ENCODE measurements at regions not wholly inside any gene's neighbourhood (a gene's known extent, or its start where the extent isn't known, plus 50 kb on each side); places are given as distances from the start of the nearest gene placed in this dataset.

DNA sequence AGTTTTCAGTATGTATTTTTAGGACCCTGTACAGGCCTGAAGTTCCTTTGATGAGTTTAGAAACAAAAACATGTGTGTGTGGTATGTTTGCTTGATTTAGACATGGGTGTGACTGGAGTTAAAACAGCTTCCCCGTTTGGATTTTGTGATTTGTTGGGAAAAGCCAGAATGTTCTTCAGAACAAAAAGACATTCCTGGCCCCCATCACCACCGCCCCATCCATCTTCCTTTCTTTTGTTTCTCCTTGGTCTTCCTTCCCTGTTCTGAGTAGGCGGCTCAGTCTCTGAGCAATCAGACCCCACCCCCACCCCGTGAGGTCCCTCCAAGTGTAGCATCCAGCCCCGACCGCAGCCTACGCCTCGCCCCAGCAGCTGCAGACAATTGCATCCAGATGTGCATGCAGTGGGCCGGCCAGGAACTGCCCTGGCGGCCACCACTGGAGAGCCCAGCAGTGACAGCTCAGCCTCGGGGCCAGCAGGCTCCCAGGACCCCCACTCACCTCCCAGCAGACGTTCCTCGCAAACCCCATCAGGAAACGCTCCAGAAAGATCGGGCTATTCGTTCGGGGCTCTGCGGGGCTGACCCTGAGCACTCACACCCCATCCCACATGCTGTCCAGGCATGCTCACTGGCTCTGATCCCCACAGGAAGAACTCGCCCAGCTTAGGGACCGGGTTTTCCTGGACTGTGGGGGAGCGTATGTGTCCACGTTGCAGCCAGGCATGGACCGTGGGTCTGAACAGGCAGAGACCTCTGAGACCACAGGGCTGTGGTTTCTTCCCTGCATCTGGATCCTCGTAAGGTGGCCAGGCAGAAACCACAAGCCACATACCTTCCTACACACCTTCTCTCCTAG lies 99.8 kb upstream of the CDH5 start (continued):
- TF ChIP-seq HDAC6 (IDR thresholded peaks at IDR 0.05; ENCODE audit: low read depth, low read length) = no peak
- no peak for TF ChIP-seq SUZ12 (IDR thresholded peaks at IDR 0.05; ENCODE audit: low read length)
- no peak for TF ChIP-seq BCL11A (IDR thresholded peaks at IDR 0.05; ENCODE audit: low read depth in 2 of 2, low read length in 2 of 2)
- no peak for TF ChIP-seq KDM5A (IDR thresholded peaks at IDR 0.05; ENCODE audit: low read length)
- no peak for TF ChIP-seq RBBP5 (IDR thresholded peaks at IDR 0.05; ENCODE audit: borderline replicate concordance, low read depth, low read length)
- no peak for TF ChIP-seq KDM1A (IDR thresholded peaks at IDR 0.05; ENCODE audit: borderline replicate concordance, low read length)
- no peak for TF ChIP-seq CHD1 (IDR thresholded peaks at IDR 0.05; ENCODE audit: low read depth, low read length)

Measured in H1 (cell line).